HG03520 (cell line): ENCODE measurements at regions not wholly inside any gene's neighbourhood (a gene's known extent, or its start where the extent isn't known, plus 50 kb on each side); places are given as distances from the start of the nearest gene placed in this dataset.

Experiments
- ATAC-seq: cut with Tn5 transposase; IDR thresholded peaks from one replicate; pipeline ENCODE4 v1.9.1; 2021; ENCODE audit warnings: mild to moderate bottlenecking, moderate library complexity; ENCODE audit not compliant: unreplicated experiment

- ATAC-seq: no peak
Observed at GRCh38 chr12:115659422-115659821, 618.1 kb downstream of the MED13L start.

- ATAC-seq: no peak
Observed at GRCh38 chr12:115657081-115658013, 620.1 kb downstream of the MED13L start.

GRCh38 chr12:115650026-115650425 is 627.5 kb downstream of the MED13L start:
- no peak for ATAC-seq

DNA sequence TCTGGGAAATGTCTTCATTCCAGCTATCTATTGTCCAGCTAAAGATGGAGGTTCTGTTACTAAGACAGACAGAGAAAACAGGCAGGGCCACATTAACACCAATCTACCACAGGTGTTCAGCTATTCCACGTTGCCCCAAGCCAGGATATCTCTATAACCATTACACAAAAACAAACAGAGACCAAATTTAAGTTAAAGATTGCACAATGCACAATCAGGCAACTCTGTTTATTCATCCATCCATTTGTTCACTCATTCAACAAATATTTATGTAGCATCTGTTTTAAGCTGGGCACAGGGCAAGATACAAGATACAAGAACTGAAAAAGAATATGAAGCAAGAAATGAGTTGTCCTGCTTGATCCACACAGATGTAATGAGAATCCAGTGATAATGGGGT is 629.0 kb downstream of the MED13L start:
- ATAC-seq: no peak

GRCh38 chr12:115646210-115646609 is 631.3 kb downstream of the MED13L start:
- ATAC-seq: no peak

GRCh38 chr12:115640929-115641328 is 636.6 kb downstream of the MED13L start:
- ATAC-seq: no peak

- ATAC-seq: no peak
Observed at GRCh38 chr12:115639648-115640012, 637.9 kb downstream of the MED13L start.

- ATAC-seq: no peak
Observed at GRCh38 chr12:115638733-115639647, 638.5 kb downstream of the MED13L start.

- no peak for ATAC-seq
Observed at GRCh38 chr12:115636546-115636945, 640.9 kb downstream of the MED13L start.

GRCh38 chr12:115632308-115632707 is 645.2 kb downstream of the MED13L start:
- ATAC-seq: no peak

- ATAC-seq: no peak
Observed at GRCh38 chr12:115630136-115630535, 647.4 kb downstream of the MED13L start.

- ATAC-seq: no peak
Observed at GRCh38 chr12:115626210-115626609, 651.3 kb downstream of the MED13L start.

- ATAC-seq: no peak
Observed at GRCh38 chr12:115623764-115624334, 653.6 kb downstream of the MED13L start.

GRCh38 chr12:115623275-115623674 is 654.2 kb downstream of the MED13L start:
- ATAC-seq: no peak

DNA sequence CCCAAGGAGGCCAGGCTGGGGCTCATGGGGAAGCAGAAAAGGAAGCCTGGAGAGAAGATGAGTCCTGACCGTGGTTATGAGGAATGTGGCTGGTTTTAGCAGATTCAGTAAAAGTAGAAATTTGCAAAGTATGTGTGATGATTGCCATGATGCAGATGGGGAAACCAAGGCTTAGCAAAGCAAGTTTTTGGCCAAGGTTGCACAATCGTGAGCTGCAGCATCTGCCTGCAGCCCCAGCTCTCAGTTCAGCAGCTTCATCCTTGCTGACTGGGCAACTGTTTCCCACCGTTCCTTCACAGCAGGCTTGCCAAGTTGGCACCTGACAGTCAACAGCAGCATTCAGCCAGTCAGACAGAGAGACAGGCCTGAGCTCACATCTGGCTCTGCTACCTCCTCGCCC is 656.7 kb downstream of the MED13L start:
- ATAC-seq: no peak

GRCh38 chr12:115619889-115620288 is 657.6 kb downstream of the MED13L start:
- ATAC-seq: no peak

- no peak for ATAC-seq
Observed at GRCh38 chr12:115619061-115619460, 658.4 kb downstream of the MED13L start.

DNA sequence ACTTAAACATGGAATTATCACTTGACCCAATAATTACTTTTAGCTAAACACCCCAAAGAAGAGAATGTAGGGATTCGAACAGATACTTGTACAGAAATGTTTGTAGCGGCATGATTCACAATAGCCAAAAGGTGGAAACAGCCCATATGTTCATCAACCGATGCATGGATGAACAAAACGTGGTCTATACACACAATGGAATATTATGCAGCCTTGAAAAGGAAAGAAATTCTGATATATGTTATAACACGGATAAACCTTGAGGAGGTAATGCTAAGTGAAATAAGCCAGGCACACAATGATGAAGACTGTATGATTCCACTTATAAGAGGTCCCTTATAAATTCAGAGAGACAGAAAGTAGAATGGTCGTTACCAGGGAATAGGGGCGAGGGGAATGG is 659.4 kb downstream of the MED13L start:
- no peak for ATAC-seq

- no peak for ATAC-seq
Observed at GRCh38 chr12:115617391-115617790, 660.1 kb downstream of the MED13L start.

- ATAC-seq: no peak
Observed at GRCh38 chr12:115611477-115611876, 666.0 kb downstream of the MED13L start.

- no peak for ATAC-seq
Observed at GRCh38 chr12:115609347-115609746, 668.1 kb downstream of the MED13L start.
